ENCODE measurements at regions not wholly inside any gene's neighbourhood (a gene's known extent, or its start where the extent isn't known, plus 50 kb on each side); places are given as distances from the start of the nearest gene placed in this dataset.

- H3K79me2 ChIP-seq (ENCODE audit: control insufficient read depth, insufficient read depth, low read length), result no peaks in the 10 kb centered on the region
- peaks cover 2% of the 10 kb centered on the region for H3K9me3 ChIP-seq (ENCODE audit: control insufficient read depth, low read depth, low read length)
- H3K4me3 ChIP-seq (ENCODE audit: control insufficient read depth in 2 of 3, extremely low read depth in 1 of 3, insufficient read depth in 2 of 3, low read depth in 1 of 3, low read length in 3 of 3), result no peak overlapping the region
- H3K9me1 ChIP-seq (ENCODE audit: control insufficient read depth, extremely low read depth, insufficient read depth, low read length), result no peaks in the 10 kb centered on the region
- H3K4me1 ChIP-seq (ENCODE audit: control insufficient read depth, extremely low read depth, insufficient read depth, low read length), result peaks cover 4% of the 10 kb centered on the region
- no peak overlapping the region for H3K4me2 ChIP-seq (ENCODE audit: control insufficient read depth, extremely low read depth, insufficient read depth, low read depth, low read length)
- no peak overlapping the region for H3K27ac ChIP-seq (ENCODE audit: control insufficient read depth, insufficient read depth, low read length)
- no peak for FAIRE-seq
- TF ChIP-seq EZH2 (IDR thresholded peaks at IDR 0.05; ENCODE audit: low read length) (no peak), CTCF (optimal IDR thresholded peaks at IDR 0.05 in 1 of 3, IDR thresholded peaks at IDR 0.05 in 1 of 3, conservative IDR thresholded peaks at IDR 0.05 in 1 of 3; ENCODE audit: extremely low read depth in 1 of 3, insufficient read depth in 2 of 3, low read length in 3 of 3) (no peak)
- no peaks in the 10 kb centered on the region for H3K27me3 ChIP-seq (ENCODE audit: control insufficient read depth, extremely low read depth, insufficient read depth, low read length)
- no peaks in the 10 kb centered on the region for H4K20me1 ChIP-seq (ENCODE audit: control insufficient read depth, extremely low read depth, insufficient read depth, low read length)
- H3K36me3 ChIP-seq (ENCODE audit: control insufficient read depth in 2 of 2, extremely low read depth in 1 of 2, insufficient read depth in 2 of 2, low read length in 2 of 2), result no peaks in the 10 kb centered on the region
- H2AFZ ChIP-seq (ENCODE audit: control insufficient read depth, low read length), result no peak overlapping the region
- no peak overlapping the region for H3K9ac ChIP-seq (ENCODE audit: control insufficient read depth, extremely low read depth, insufficient read depth, low read length)
- DNase-seq (ENCODE audit: low read depth, low spot score), result no peak
- dilution Hi-C loops (cut with MboI; ENCODE audit: extremely low pct_ligation_motif_present, low sequenced_read_pairs), result no loop called here
These were observed 90.6 kb upstream of the SPIN4 start for GRCh38 chrX:63441717-63442116.

- dilution Hi-C loops (cut with MboI; ENCODE audit: extremely low pct_ligation_motif_present, low sequenced_read_pairs), result no loop called here
- no peak overlapping the region for H2AFZ ChIP-seq (ENCODE audit: control insufficient read depth, low read length)
- peaks cover 4% of the 10 kb centered on the region for H3K4me1 ChIP-seq (ENCODE audit: control insufficient read depth, extremely low read depth, insufficient read depth, low read length)
- H3K79me2 ChIP-seq (ENCODE audit: control insufficient read depth, insufficient read depth, low read length), result no peaks in the 10 kb centered on the region
- no peaks in the 10 kb centered on the region for H3K36me3 ChIP-seq (ENCODE audit: control insufficient read depth in 2 of 2, extremely low read depth in 1 of 2, insufficient read depth in 2 of 2, low read length in 2 of 2)
- peaks cover 2% of the 10 kb centered on the region for H3K9me3 ChIP-seq (ENCODE audit: control insufficient read depth, low read depth, low read length)
- H3K27ac ChIP-seq (ENCODE audit: control insufficient read depth, insufficient read depth, low read length), result no peak overlapping the region
- no peaks in the 10 kb centered on the region for H3K27me3 ChIP-seq (ENCODE audit: control insufficient read depth, extremely low read depth, insufficient read depth, low read length)
- no peak overlapping the region for H3K9ac ChIP-seq (ENCODE audit: control insufficient read depth, extremely low read depth, insufficient read depth, low read length)
- H3K9me1 ChIP-seq (ENCODE audit: control insufficient read depth, extremely low read depth, insufficient read depth, low read length), result no peaks in the 10 kb centered on the region
- no peaks in the 10 kb centered on the region for H4K20me1 ChIP-seq (ENCODE audit: control insufficient read depth, extremely low read depth, insufficient read depth, low read length)
- no peak overlapping the region for H3K4me2 ChIP-seq (ENCODE audit: control insufficient read depth, extremely low read depth, insufficient read depth, low read depth, low read length)
- TF ChIP-seq EZH2 (IDR thresholded peaks at IDR 0.05; ENCODE audit: low read length), result no peak
- TF ChIP-seq CTCF (optimal IDR thresholded peaks at IDR 0.05 in 1 of 3, IDR thresholded peaks at IDR 0.05 in 1 of 3, conservative IDR thresholded peaks at IDR 0.05 in 1 of 3; ENCODE audit: extremely low read depth in 1 of 3, insufficient read depth in 2 of 3, low read length in 3 of 3), result no peak
- H3K4me3 ChIP-seq (ENCODE audit: control insufficient read depth in 2 of 3, extremely low read depth in 1 of 3, insufficient read depth in 2 of 3, low read depth in 1 of 3, low read length in 3 of 3), result no peak overlapping the region
- no peak for DNase-seq (ENCODE audit: low read depth, low spot score)
- FAIRE-seq, result no peak
These were observed 88.4 kb upstream of the SPIN4 start for GRCh38 chrX:63439580-63439979.
